AG08396 (cell line): ENCODE measurements at regions not wholly inside any gene's neighbourhood (a gene's known extent, or its start where the extent isn't known, plus 50 kb on each side); places are given as distances from the start of the nearest gene placed in this dataset.

Source experiments
- DNase-seq: peaks from one replicate; pipeline ENCODE4 v3.0.0; 2012; ENCODE audit warnings: low spot score, mixed read lengths

GRCh38 chr22:25366876-25367466, 147.5 kb downstream of the CRYBB2 start:
- DNase-seq: no peak

- no peak for DNase-seq
Measured at GRCh38 chr22:25367756-25368155, 148.3 kb downstream of the CRYBB2 start.

GRCh38 chr22:25368271-25368670, 148.8 kb downstream of the CRYBB2 start:
- peak; percentile 84 for DNase-seq

- no peak for DNase-seq
Measured at GRCh38 chr22:25369041-25369440, 149.6 kb downstream of the CRYBB2 start.

GRCh38 chr22:25370322-25370721, 150.9 kb downstream of the CRYBB2 start:
- DNase-seq: no peak

GRCh38 chr22:25372000-25372595, 152.7 kb downstream of the CRYBB2 start:
- DNase-seq: no peak

GRCh38 chr22:25373961-25374360, 154.5 kb downstream of the CRYBB2 start:
- DNase-seq: no peak

- DNase-seq: no peak
Measured at GRCh38 chr22:25374869-25375268, 155.4 kb downstream of the CRYBB2 start.

- no peak for DNase-seq
Measured at GRCh38 chr22:25375683-25376082, 156.2 kb downstream of the CRYBB2 start.

GRCh38 chr22:25377699-25378098, 158.3 kb downstream of the CRYBB2 start:
- DNase-seq: no peak

- DNase-seq: no peak
Measured at GRCh38 chr22:25380122-25380747, 160.8 kb downstream of the CRYBB2 start.

GRCh38 chr22:25382762-25383161, 163.3 kb downstream of the CRYBB2 start:
- DNase-seq: no peak

- no peak for DNase-seq
Measured at GRCh38 chr22:25383278-25383820, 163.9 kb downstream of the CRYBB2 start.

GRCh38 chr22:25383892-25384291, 164.5 kb downstream of the CRYBB2 start:
- DNase-seq: no peak

GRCh38 chr22:25386538-25386884, 167.1 kb downstream of the CRYBB2 start:
- DNase-seq: no peak

- DNase-seq: no peak
Measured at GRCh38 chr22:25388415-25388814, 169.0 kb downstream of the CRYBB2 start.

- no peak for DNase-seq
Measured at GRCh38 chr22:25388866-25389540, 169.6 kb downstream of the CRYBB2 start.

- no peak for DNase-seq
Measured at GRCh38 chr22:25389541-25389919, 170.1 kb downstream of the CRYBB2 start.

GRCh38 chr22:25390297-25391240, 171.1 kb downstream of the CRYBB2 start:
- no peak for DNase-seq

- DNase-seq: no peak
Measured at GRCh38 chr22:25392584-25392983, 171.9 kb upstream of the GRK3 start.

GRCh38 chr22:25393121-25393805, 171.2 kb upstream of the GRK3 start:
- no peak for DNase-seq
